Large intestine (tissue), 3 donors: ENCODE measurements at regions not wholly inside any gene's neighbourhood (a gene's known extent, or its start where the extent isn't known, plus 50 kb on each side); places are given as distances from the start of the nearest gene placed in this dataset.
"Not testable (repeated sequence)": the region's sequence is repeated elsewhere in the genome, so short reads cannot be mapped to it uniquely, and the experiment has no call there.

Source experiments
- DNase-seq, 2 donors: peaks; one replicate each; pipeline versions ENCODE4 v3.0.0 to v3.0.0-alpha.2; 2013
- H3K27ac ChIP-seq: one replicate; pipeline ENCODE4 v1.5.1; 2013; ENCODE audit warnings: low read length
- H3K27me3 ChIP-seq: 2 replicates; pipeline ENCODE4 v1.6.1; 2013; ENCODE audit warnings: low read length; ENCODE audit not compliant: control insufficient read depth, insufficient read depth
- H3K36me3 ChIP-seq: 2 replicates; pipeline ENCODE4 v1.6.1; 2013; ENCODE audit warnings: low read length; ENCODE audit not compliant: control insufficient read depth, insufficient read depth
- H3K4me1 ChIP-seq: one replicate; pipeline ENCODE4 v1.6.1; 2013; ENCODE audit warnings: low read length; ENCODE audit not compliant: control insufficient read depth, insufficient read depth
- H3K4me3 ChIP-seq: one replicate; pipeline ENCODE4 v1.5.1; 2013; ENCODE audit warnings: low read length
- H3K9me3 ChIP-seq: one replicate; pipeline ENCODE4 v1.6.1; 2013; ENCODE audit warnings: mild to moderate bottlenecking, low read depth, low read length, moderate library complexity; ENCODE audit not compliant: control insufficient read depth
- WGBS: methylation state at CpG from one replicate; pipeline ENCODE4 v1.1.5; 2013; ENCODE audit warnings: low lambda C conversion rate; ENCODE audit not compliant: insufficient coverage; 5-methylcytosine and 5-hydroxymethylcytosine counted together

- no peak overlapping the region for H3K4me3 ChIP-seq
- H3K4me1 ChIP-seq, result no peaks in the 10 kb centered on the region
- no peaks in the 10 kb centered on the region for H3K36me3 ChIP-seq
- H3K27me3 ChIP-seq, result peaks cover 6% of the 10 kb centered on the region
- no CpG with 5 or more reads among the region's 2 CpGs for WGBS
- H3K27ac ChIP-seq, result no peak overlapping the region
- no peak for DNase-seq
- H3K9me3 ChIP-seq, result no peaks in the 10 kb centered on the region
These were observed 156.0 kb upstream of the TTC29 start for GRCh38 chr4:147101678-147102077.

GRCh38 chr4:147102596-147102995, 156.9 kb upstream of the TTC29 start:
- no peaks in the 10 kb centered on the region for H3K4me1 ChIP-seq
- no peak for DNase-seq
- no peaks in the 10 kb centered on the region for H3K36me3 ChIP-seq
- WGBS, result no CpG with 5 or more reads among the region's 1 CpG
- peaks cover 6% of the 10 kb centered on the region for H3K27me3 ChIP-seq
- no peak overlapping the region for H3K27ac ChIP-seq
- H3K4me3 ChIP-seq, result no peak overlapping the region
- H3K9me3 ChIP-seq, result no peaks in the 10 kb centered on the region

GRCh38 chr4:147103403-147103946, 157.8 kb upstream of the TTC29 start:
- Histone ChIP-seq H3K9me3 (no peaks in the 10 kb centered on the region), H3K27me3 (peaks cover 6% of the 10 kb centered on the region), H3K4me1 (no peaks in the 10 kb centered on the region), H3K27ac (no peak overlapping the region), H3K36me3 (no peaks in the 10 kb centered on the region), H3K4me3 (no peak overlapping the region)
- DNase-seq, result no peak
- WGBS, result 81% methylated on average over 6 of the region's 8 CpGs

- H3K4me3 ChIP-seq, result no peak overlapping the region
- H3K4me1 ChIP-seq, result no peaks in the 10 kb centered on the region
- no peaks in the 10 kb centered on the region for H3K9me3 ChIP-seq
- no CpG with 5 or more reads among the region's 2 CpGs for WGBS
- H3K27me3 ChIP-seq, result peaks cover 6% of the 10 kb centered on the region
- no peak for DNase-seq
- no peaks in the 10 kb centered on the region for H3K36me3 ChIP-seq
- H3K27ac ChIP-seq, result no peak overlapping the region
These were observed 159.1 kb upstream of the TTC29 start for GRCh38 chr4:147104768-147105167.

GRCh38 chr4:147108409-147108808, 162.7 kb upstream of the TTC29 start:
- Histone ChIP-seq H3K4me1 (no peaks in the 10 kb centered on the region), H3K4me3 (no peak overlapping the region), H3K9me3 (no peaks in the 10 kb centered on the region), H3K36me3 (no peaks in the 10 kb centered on the region), H3K27me3 (peaks cover 3% of the 10 kb centered on the region), H3K27ac (no peak overlapping the region)
- no peak for DNase-seq
- 88% methylated on average over 1 of the region's 2 CpGs for WGBS

GRCh38 chr4:147109800-147110199, 164.1 kb upstream of the TTC29 start:
- no CpG with 5 or more reads among the region's 1 CpG for WGBS
- no peak for DNase-seq
- H3K4me3 ChIP-seq, result no peak overlapping the region
- no peaks in the 10 kb centered on the region for H3K9me3 ChIP-seq
- H3K27me3 ChIP-seq, result peaks cover 1% of the 10 kb centered on the region
- no peaks in the 10 kb centered on the region for H3K4me1 ChIP-seq
- H3K36me3 ChIP-seq, result no peaks in the 10 kb centered on the region
- no peak overlapping the region for H3K27ac ChIP-seq

- DNase-seq, result no peak
- Histone ChIP-seq H3K27me3 (no peaks in the 10 kb centered on the region), H3K27ac (no peak overlapping the region), H3K9me3 (no peaks in the 10 kb centered on the region), H3K36me3 (no peaks in the 10 kb centered on the region), H3K4me3 (no peak overlapping the region), H3K4me1 (no peaks in the 10 kb centered on the region)
- no CpG with 5 or more reads among the region's 7 CpGs for WGBS
These were observed 165.1 kb upstream of the TTC29 start for GRCh38 chr4:147110473-147111367.

- H3K27me3 ChIP-seq, H3K27ac ChIP-seq, H3K4me3 ChIP-seq, DNase-seq, H3K4me1 ChIP-seq, H3K36me3 ChIP-seq, H3K9me3 ChIP-seq: not testable (repeated sequence)
- WGBS, result no CpG with 5 or more reads among the region's 6 CpGs
These were observed 166.5 kb upstream of the TTC29 start for GRCh38 chr4:147112196-147112595.

- no CpG with 5 or more reads among the region's 4 CpGs for WGBS
- Histone ChIP-seq H3K36me3 (no peaks in the 10 kb centered on the region), H3K27me3 (no peaks in the 10 kb centered on the region)
These were observed 171.8 kb upstream of the TTC29 start for GRCh38 chr4:147117431-147117830.

GRCh38 chr4:147118528-147118927, 172.9 kb upstream of the TTC29 start:
- DNase-seq, result peak in 1 of 2 donors; percentile 16
- Histone ChIP-seq H3K4me1 (no peaks in the 10 kb centered on the region), H3K9me3 (no peaks in the 10 kb centered on the region), H3K27ac (no peak overlapping the region), H3K27me3 (no peaks in the 10 kb centered on the region), H3K4me3 (no peak overlapping the region), H3K36me3 (no peaks in the 10 kb centered on the region)
- 63% methylated on average over 2 of the region's 2 CpGs for WGBS

More at GRCh38 chr4:147117431-147117830, 171.8 kb upstream of the TTC29 start:
- peak in 1 of 2 donors; percentile 6 for DNase-seq
- Histone ChIP-seq H3K9me3 (no peaks in the 10 kb centered on the region), H3K4me3 (no peak overlapping the region), H3K27ac (no peak overlapping the region), H3K4me1 (no peaks in the 10 kb centered on the region)

- Histone ChIP-seq H3K27ac (no peak overlapping the region), H3K9me3 (no peaks in the 10 kb centered on the region), H3K27me3 (no peaks in the 10 kb centered on the region), H3K4me1 (no peaks in the 10 kb centered on the region), H3K36me3 (no peaks in the 10 kb centered on the region), H3K4me3 (no peak overlapping the region)
- no peak for DNase-seq
These were observed 177.0 kb upstream of the TTC29 start for GRCh38 chr4:147122685-147123084.
